ENCODE measurements at regions not wholly inside any gene's neighbourhood (a gene's known extent, or its start where the extent isn't known, plus 50 kb on each side); places are given as distances from the start of the nearest gene placed in this dataset.

GRCh38 chr4:28482580-28483270 is 1622.1 kb downstream of the STIM2 start:
- H3K36me3 ChIP-seq (ENCODE audit: insufficient read depth): no peaks in the 10 kb centered on the region
- H3K27me3 Mint-ChIP-seq (ENCODE audit: insufficient read depth, low read depth, poor library complexity): peaks cover 2% of the 10 kb centered on the region
- peaks cover 5% of the 10 kb centered on the region; the same call in 1 of the 2 replicates for H3K9me2 ChIP-seq (ENCODE audit: insufficient read depth)
- no peaks in the 10 kb centered on the region for H3K79me2 ChIP-seq (replicated peaks; ENCODE audit: insufficient read depth)
- H4K20me1 ChIP-seq (replicated peaks; ENCODE audit: insufficient read depth): no peaks in the 10 kb centered on the region
- 0 out of 2 replicates have a peak overlapping the region, but pooled peaks have one; percentile 19 for H3K4me2 ChIP-seq
- TF ChIP-seq STAT1 (IDR thresholded peaks at IDR 0.05; ENCODE audit: unreplicated experiment) (no peak), NANOG (IDR thresholded peaks at IDR 0.05; ENCODE audit: borderline replicate concordance) (no peak), ETS1 (IDR thresholded peaks at IDR 0.05) (no peak), EZH2phosphoT487 (IDR thresholded peaks at IDR 0.05; ENCODE audit: unreplicated experiment) (no peak), JUNB (IDR thresholded peaks at IDR 0.05; ENCODE audit: unreplicated experiment) (no peak), ZNF462 (CRISPR knock-in tag; IDR thresholded peaks at IDR 0.05) (no peak), REST (IDR thresholded peaks at IDR 0.05; ENCODE audit: unreplicated experiment) (no peak), EZH2 (IDR thresholded peaks at IDR 0.05; ENCODE audit: low read depth, unreplicated experiment) (no peak)
- H2AFZ ChIP-seq: peak overlapping the region; percentile 29; the same call in 1 of the 2 replicates
- peaks cover 42% of the 10 kb centered on the region for H3K4me1 Mint-ChIP-seq
- peaks cover 47% of the 10 kb centered on the region for H3K4me1 ChIP-seq (ENCODE audit: insufficient read depth)
- ATAC-seq (no peak), DNase-seq (ENCODE audit: low spot score) (peak; percentile 12)
- no peak overlapping the region for H3K27ac ChIP-seq (ENCODE audit: low read depth)
- H3K36me3 Mint-ChIP-seq (ENCODE audit: low read depth): no peaks in the 10 kb centered on the region; the same call in 1 of the 3 replicates
- H3K27me3 ChIP-seq (ENCODE audit: insufficient read depth): no peaks in the 10 kb centered on the region
- H3K27ac Mint-ChIP-seq: peak overlapping the region; percentile 19; the same call in 1 of the 2 replicates
- H3K4me3 Mint-ChIP-seq: no peak overlapping the region
- no peaks in the 10 kb centered on the region for H3F3A ChIP-seq (replicated peaks; ENCODE audit: low read depth)
- H3K4me3 ChIP-seq: no peak overlapping the region
- no peaks in the 10 kb centered on the region; the same call in 2 of the 3 replicates for H3K9me3 Mint-ChIP-seq
